ENCODE measurements at regions not wholly inside any gene's neighbourhood (a gene's known extent, or its start where the extent isn't known, plus 50 kb on each side); places are given as distances from the start of the nearest gene placed in this dataset.

DNA sequence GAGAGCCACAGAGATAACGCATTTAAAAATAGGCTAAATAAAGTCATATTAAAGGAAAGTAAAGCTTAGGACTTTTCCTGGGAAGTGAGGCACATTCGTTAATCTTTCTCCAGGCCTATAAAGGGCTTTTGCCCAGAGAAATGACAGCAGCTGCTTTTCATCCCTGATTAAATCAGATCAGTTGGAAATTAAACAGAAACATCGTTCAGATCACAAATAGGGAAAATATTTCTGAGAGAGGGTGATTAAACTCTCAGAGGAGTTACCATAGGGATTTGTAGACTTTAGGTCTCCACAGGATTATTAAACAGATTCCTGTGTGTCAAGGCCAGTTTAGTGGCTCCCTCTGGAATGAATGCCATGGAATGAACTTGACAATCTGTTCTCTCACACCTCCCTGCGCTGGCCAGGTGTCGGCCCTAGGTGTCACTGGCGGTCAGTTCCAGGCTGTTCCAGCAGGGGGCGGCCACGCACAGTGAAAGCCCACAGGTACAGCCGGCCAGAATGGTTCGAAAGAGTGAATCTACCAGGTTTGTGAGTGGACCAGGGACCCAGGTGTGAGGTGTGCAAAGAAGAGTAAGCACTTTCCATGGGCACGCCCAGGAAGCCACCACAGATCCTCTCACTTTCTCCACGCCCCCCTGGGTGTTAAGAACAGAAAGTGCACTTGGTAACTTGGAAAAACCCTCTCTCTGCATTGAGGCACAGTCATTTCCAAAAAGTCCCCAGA lies 253.0 kb upstream of the RASGRP1 start:
- no peak overlapping the region for H3K27ac ChIP-seq (ENCODE audit: low read depth in 1 of 2, low read length in 2 of 2)
- DNase-seq (peak; percentile 72 to 85 (median 80)), ATAC-seq (ENCODE audit: poor library complexity) (peak; percentile 99)
- Mint-ChIP-seq H3K27me3 (peaks cover 31% of the 10 kb centered on the region), H3K4me1 (ENCODE audit: low read depth) (peaks cover 5% of the 10 kb centered on the region), H3K9me3 (no peaks in the 10 kb centered on the region), H3K27ac (no peak overlapping the region), H3K4me3 (no peak overlapping the region), H3K36me3 (ENCODE audit: low read depth) (no peaks in the 10 kb centered on the region)
- H3K27me3 ChIP-seq (ENCODE audit: control insufficient read depth in 1 of 2, insufficient read depth in 2 of 2, low read length in 2 of 2) = no peaks in the 10 kb centered on the region
- intact Hi-C loops (cut with DNase I, micrococcal nuclease) = loop anchor here (1.0 to 10.0 kb wide), 7 partner anchors 95 to 940 kb away; partner anchors contain the start of gene THBS1 (in 1 of the 2)
- H3K36me3 ChIP-seq (ENCODE audit: insufficient read depth, low read length) = no peaks in the 10 kb centered on the region
- TF ChIP-seq, protein P1, sequence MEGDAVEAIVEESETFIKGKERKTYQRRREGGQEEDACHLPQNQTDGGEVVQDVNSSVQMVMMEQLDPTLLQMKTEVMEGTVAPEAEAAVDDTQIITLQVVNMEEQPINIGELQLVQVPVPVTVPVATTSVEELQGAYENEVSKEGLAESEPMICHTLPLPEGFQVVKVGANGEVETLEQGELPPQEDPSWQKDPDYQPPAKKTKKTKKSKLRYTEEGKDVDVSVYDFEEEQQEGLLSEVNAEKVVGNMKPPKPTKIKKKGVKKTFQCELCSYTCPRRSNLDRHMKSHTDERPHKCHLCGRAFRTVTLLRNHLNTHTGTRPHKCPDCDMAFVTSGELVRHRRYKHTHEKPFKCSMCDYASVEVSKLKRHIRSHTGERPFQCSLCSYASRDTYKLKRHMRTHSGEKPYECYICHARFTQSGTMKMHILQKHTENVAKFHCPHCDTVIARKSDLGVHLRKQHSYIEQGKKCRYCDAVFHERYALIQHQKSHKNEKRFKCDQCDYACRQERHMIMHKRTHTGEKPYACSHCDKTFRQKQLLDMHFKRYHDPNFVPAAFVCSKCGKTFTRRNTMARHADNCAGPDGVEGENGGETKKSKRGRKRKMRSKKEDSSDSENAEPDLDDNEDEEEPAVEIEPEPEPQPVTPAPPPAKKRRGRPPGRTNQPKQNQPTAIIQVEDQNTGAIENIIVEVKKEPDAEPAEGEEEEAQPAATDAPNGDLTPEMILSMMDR (IDR thresholded peaks at IDR 0.05) = peak; percentile 99
- H3K9me3 ChIP-seq (ENCODE audit: control insufficient read depth in 1 of 2, insufficient read depth in 1 of 2, low read length in 2 of 2) = no peaks in the 10 kb centered on the region
- no peak overlapping the region for H3K4me3 ChIP-seq (ENCODE audit: low read length)
- peaks cover 4% of the 10 kb centered on the region for H3K4me1 ChIP-seq (ENCODE audit: insufficient read depth, low read length)
- CTCF ChIA-PET = no interaction called here
- POLR2A ChIA-PET = no interaction called here

DNA sequence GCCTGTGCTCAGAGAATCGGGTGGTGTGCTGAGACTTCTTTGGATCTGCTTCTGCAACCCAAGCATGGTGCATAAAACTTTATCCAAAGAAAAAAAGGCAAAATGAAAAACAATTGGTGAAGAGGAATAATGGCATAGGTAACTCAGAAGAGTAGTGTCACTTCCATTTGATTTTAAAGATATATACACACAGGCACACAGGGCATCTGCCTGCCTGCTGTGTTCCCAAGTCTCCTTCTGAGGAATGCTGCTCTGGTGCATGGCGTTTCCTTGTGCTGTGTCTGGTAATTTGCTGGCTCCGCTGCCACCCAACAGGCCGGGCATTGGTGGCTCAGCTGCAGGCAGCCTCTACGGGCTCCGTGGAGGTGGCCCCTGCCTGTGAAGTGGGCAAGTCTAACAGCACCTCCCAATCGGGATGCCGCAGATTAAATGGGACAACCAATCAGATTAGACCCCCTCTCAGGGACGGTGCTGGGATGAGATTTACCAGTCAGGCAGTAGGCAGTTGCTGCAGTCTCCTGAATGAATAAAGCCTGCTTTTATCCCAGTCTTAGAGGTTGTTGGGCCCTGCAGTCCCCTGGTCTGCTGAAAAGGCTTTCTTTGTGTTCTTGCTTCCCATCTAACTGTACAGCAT lies 253.7 kb upstream of the RASGRP1 start:
- H3K27me3 ChIP-seq (ENCODE audit: control insufficient read depth in 1 of 2, insufficient read depth in 2 of 2, low read length in 2 of 2) = no peaks in the 10 kb centered on the region
- peaks cover 30% of the 10 kb centered on the region for H3K27me3 Mint-ChIP-seq
- POLR2A ChIA-PET = no interaction called here
- H3K27ac Mint-ChIP-seq = no peak overlapping the region
- no peaks in the 10 kb centered on the region for H3K36me3 ChIP-seq (ENCODE audit: insufficient read depth, low read length)
- peaks cover 5% of the 10 kb centered on the region for H3K4me1 Mint-ChIP-seq (ENCODE audit: low read depth)
- no peak overlapping the region for H3K27ac ChIP-seq (ENCODE audit: low read depth in 1 of 2, low read length in 2 of 2)
- H3K36me3 Mint-ChIP-seq (ENCODE audit: low read depth) = no peaks in the 10 kb centered on the region
- H3K4me1 ChIP-seq (ENCODE audit: insufficient read depth, low read length) = peaks cover 4% of the 10 kb centered on the region
- CTCF ChIA-PET = interaction anchor here (0.7 kb wide), 1 partner anchor 938 kb away, joined by 3 read pairs; no protein-coding TSS in a partner anchor
- H3K9me3 Mint-ChIP-seq = no peaks in the 10 kb centered on the region
- no peaks in the 10 kb centered on the region for H3K9me3 ChIP-seq (ENCODE audit: control insufficient read depth in 1 of 2, insufficient read depth in 1 of 2, low read length in 2 of 2)
- H3K4me3 ChIP-seq (ENCODE audit: low read length) = no peak overlapping the region
- intact Hi-C loops (cut with DNase I, micrococcal nuclease) = loop anchor here (2.0 to 10.0 kb wide), 5 partner anchors 96 to 764 kb away; partner anchors contain the start of gene THBS1 (in 1 of the 2)
- DNase-seq = peak in 1 of 14 experiments; percentile 10
- TF ChIP-seq, protein P1 (IDR thresholded peaks at IDR 0.05) = no peak
- no peak overlapping the region for H3K4me3 Mint-ChIP-seq
- ATAC-seq (ENCODE audit: poor library complexity) = no peak

DNA sequence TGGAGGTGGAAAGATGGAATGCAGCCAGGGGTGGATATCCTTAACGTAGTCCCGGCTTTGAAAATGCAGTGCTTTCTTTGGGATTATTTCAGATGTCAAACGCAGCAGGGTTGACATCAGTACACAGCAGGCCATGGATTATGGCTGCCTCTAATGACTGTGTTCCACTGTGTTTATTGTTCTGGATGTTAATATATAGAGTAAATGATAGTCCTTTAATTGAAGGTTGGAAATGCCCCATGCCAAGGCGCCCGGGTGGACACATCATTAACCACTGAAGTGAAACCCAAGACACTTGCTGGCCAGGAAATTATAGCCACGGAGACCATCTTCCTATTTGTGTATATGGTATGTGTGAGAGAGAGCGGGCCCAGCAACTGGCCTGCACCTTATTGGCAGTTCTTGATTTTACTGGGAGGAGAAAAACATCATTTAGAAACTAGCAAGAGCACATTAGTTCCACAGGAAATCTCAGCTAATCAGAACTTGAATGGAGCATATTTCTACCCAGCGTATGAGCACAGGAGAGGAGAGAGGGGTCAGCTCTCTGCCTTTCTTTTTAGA lies 254.9 kb upstream of the RASGRP1 start:
- H3K4me1 ChIP-seq (ENCODE audit: insufficient read depth, low read length) = peaks cover 4% of the 10 kb centered on the region
- ChIA-PET POLR2A (no interaction called here), CTCF (no interaction called here)
- no peaks in the 10 kb centered on the region for H3K36me3 ChIP-seq (ENCODE audit: insufficient read depth, low read length)
- Mint-ChIP-seq H3K36me3 (ENCODE audit: low read depth) (no peaks in the 10 kb centered on the region), H3K4me1 (ENCODE audit: low read depth) (peaks cover 5% of the 10 kb centered on the region), H3K9me3 (no peaks in the 10 kb centered on the region), H3K4me3 (no peak overlapping the region), H3K27me3 (peaks cover 24% of the 10 kb centered on the region), H3K27ac (no peak overlapping the region)
- TF ChIP-seq, protein P1 (IDR thresholded peaks at IDR 0.05) = no peak
- no peak overlapping the region for H3K27ac ChIP-seq (ENCODE audit: low read depth in 1 of 2, low read length in 2 of 2)
- intact Hi-C loops (cut with DNase I, micrococcal nuclease) = loop anchor here (2.0 to 10.0 kb wide), 5 partner anchors 97 to 763 kb away; partner anchors contain the start of gene THBS1 (in 1 of the 2)
- no peak for ATAC-seq (ENCODE audit: poor library complexity)
- no peaks in the 10 kb centered on the region for H3K27me3 ChIP-seq (ENCODE audit: control insufficient read depth in 1 of 2, insufficient read depth in 2 of 2, low read length in 2 of 2)
- H3K9me3 ChIP-seq (ENCODE audit: control insufficient read depth in 1 of 2, insufficient read depth in 1 of 2, low read length in 2 of 2) = no peaks in the 10 kb centered on the region
- H3K4me3 ChIP-seq (ENCODE audit: low read length) = no peak overlapping the region
- DNase-seq = no peak

All from CD4-positive, alpha-beta T cell (primary cell).